ENCODE measurements at regions not wholly inside any gene's neighbourhood (a gene's known extent, or its start where the extent isn't known, plus 50 kb on each side); places are given as distances from the start of the nearest gene placed in this dataset.

- ChIA-PET POLR2A (no interaction called here), CTCF (no interaction called here)
- intact Hi-C loops (cut with micrococcal nuclease), result no loop called here
- no peak overlapping the region for H3K4me3 Mint-ChIP-seq
- no peaks in the 10 kb centered on the region for H3K4me1 Mint-ChIP-seq
- H3K9me3 Mint-ChIP-seq, result peaks cover 3% of the 10 kb centered on the region
- ATAC-seq (ENCODE audit: low read depth) (no peak), DNase-seq (no peak)
- H3K27ac Mint-ChIP-seq, result no peak overlapping the region
- H3K27me3 Mint-ChIP-seq, result peaks cover 3% of the 10 kb centered on the region
- no peak for TF ChIP-seq CTCF (IDR thresholded peaks at IDR 0.05)
- H3K36me3 Mint-ChIP-seq (ENCODE audit: low read depth), result no peaks in the 10 kb centered on the region
Measured at GRCh38 chr20:43255877-43256276, 66.2 kb upstream of the PTPRT start.

GRCh38 chr20:43252761-43253160 lies 63.1 kb upstream of the PTPRT start:
- DNase-seq, result no peak
- no peaks in the 10 kb centered on the region for H3K36me3 Mint-ChIP-seq (ENCODE audit: low read depth)
- intact Hi-C loops (cut with micrococcal nuclease), result no loop called here
- no peak for ATAC-seq (ENCODE audit: low read depth)
- no peak for TF ChIP-seq CTCF (IDR thresholded peaks at IDR 0.05)
- H3K9me3 Mint-ChIP-seq, result no peaks in the 10 kb centered on the region
- H3K4me1 Mint-ChIP-seq, result no peaks in the 10 kb centered on the region
- ChIA-PET POLR2A (no interaction called here), CTCF (no interaction called here)
- no peak overlapping the region for H3K27ac Mint-ChIP-seq
- H3K4me3 Mint-ChIP-seq, result no peak overlapping the region
- H3K27me3 Mint-ChIP-seq, result peaks cover 5% of the 10 kb centered on the region

GRCh38 chr20:43248341-43248740 lies 58.6 kb upstream of the PTPRT start:
- H3K4me3 Mint-ChIP-seq, result no peak overlapping the region
- CTCF ChIA-PET, result no interaction called here
- H3K27me3 Mint-ChIP-seq, result peaks cover 6% of the 10 kb centered on the region
- POLR2A ChIA-PET, result no interaction called here
- no peak overlapping the region for H3K27ac Mint-ChIP-seq
- H3K4me1 Mint-ChIP-seq, result no peaks in the 10 kb centered on the region
- no peaks in the 10 kb centered on the region for H3K9me3 Mint-ChIP-seq
- H3K36me3 Mint-ChIP-seq (ENCODE audit: low read depth), result no peaks in the 10 kb centered on the region
- ATAC-seq (ENCODE audit: low read depth) (no peak), DNase-seq (no peak)
- no peak for TF ChIP-seq CTCF (IDR thresholded peaks at IDR 0.05)
- intact Hi-C loops (cut with micrococcal nuclease), result no loop called here

GRCh38 chr20:43247361-43247760 lies 57.7 kb upstream of the PTPRT start:
- POLR2A ChIA-PET, result no interaction called here
- Mint-ChIP-seq H3K36me3 (ENCODE audit: low read depth) (no peaks in the 10 kb centered on the region), H3K27ac (no peak overlapping the region), H3K27me3 (peaks cover 6% of the 10 kb centered on the region), H3K4me3 (no peak overlapping the region), H3K9me3 (no peaks in the 10 kb centered on the region), H3K4me1 (no peaks in the 10 kb centered on the region)
- TF ChIP-seq CTCF (IDR thresholded peaks at IDR 0.05), result no peak
- no peak for ATAC-seq (ENCODE audit: low read depth)
- intact Hi-C loops (cut with micrococcal nuclease), result no loop called here
- no peak for DNase-seq
- CTCF ChIA-PET, result no interaction called here

- DNase-seq (no peak), ATAC-seq (ENCODE audit: low read depth) (no peak)
- Mint-ChIP-seq H3K27ac (no peak overlapping the region), H3K4me3 (no peak overlapping the region), H3K27me3 (peaks cover 6% of the 10 kb centered on the region), H3K4me1 (no peaks in the 10 kb centered on the region), H3K9me3 (peaks cover 2% of the 10 kb centered on the region), H3K36me3 (ENCODE audit: low read depth) (no peaks in the 10 kb centered on the region)
- CTCF ChIA-PET, result no interaction called here
- POLR2A ChIA-PET, result no interaction called here
- intact Hi-C loops (cut with micrococcal nuclease), result no loop called here
- no peak for TF ChIP-seq CTCF (IDR thresholded peaks at IDR 0.05)
Measured at GRCh38 chr20:43244647-43245046, 54.9 kb upstream of the PTPRT start.
